ENCODE measurements at regions not wholly inside any gene's neighbourhood (a gene's known extent, or its start where the extent isn't known, plus 50 kb on each side); places are given as distances from the start of the nearest gene placed in this dataset.

GRCh38 chr13:97136418-97136817, 85.7 kb upstream of the MBNL2 start:
- no peak for FAIRE-seq
- no TSS peak for BruUV-seq (replicated peaks)
- Histone ChIP-seq H3K4me1 (ENCODE audit: insufficient read depth, low read length) (peaks cover 48% of the 10 kb centered on the region), H3K27me3 (ENCODE audit: control insufficient read depth in 1 of 2, insufficient read depth in 2 of 2, low read length in 2 of 2) (no peaks in the 10 kb centered on the region), H3K27ac (ENCODE audit: extremely low read length, insufficient read depth, low read length) (no peak overlapping the region), H3K9me3 (ENCODE audit: low read length) (no peaks in the 10 kb centered on the region), H3K36me3 (replicated peaks in 1 of 2; ENCODE audit: control insufficient read depth in 1 of 2, insufficient read depth in 2 of 2, low read length in 2 of 2) (no peaks in the 10 kb centered on the region), H4K20me1 (ENCODE audit: insufficient read depth, low read length) (no peaks in the 10 kb centered on the region), H3K4me2 (ENCODE audit: low read depth, low read length) (no peak overlapping the region), H3K79me2 (ENCODE audit: insufficient read depth, low read length) (no peaks in the 10 kb centered on the region), H3K9ac (ENCODE audit: insufficient read depth, low read depth, low read length) (no peak overlapping the region), H3K4me3 (replicated peaks in 1 of 3; ENCODE audit: insufficient read depth in 1 of 3, low read depth in 2 of 3, low read length in 3 of 3) (no peak overlapping the region), H2AFZ (ENCODE audit: low read length) (no peak overlapping the region)
- 63% methylated on average over 3 of the region's 3 CpGs for WGBS (ENCODE audit: low lambda C conversion rate)
- ATAC-seq: no peak
- intact Hi-C loops (cut with micrococcal nuclease; ENCODE audit: unreplicated experiment): no loop called here
- no peak for DNase-seq (ENCODE audit: low spot score)
- ChIA-PET POLR2A (no interaction called here), CTCF (ENCODE audit: low intra/inter-chr PET ratio, low total read pairs) (no interaction called here)
- in situ Hi-C loops (cut with HindIII; ENCODE audit: extremely low pct_ligation_motif_present, low pct_unique_long_range_greater_than_20kb): no loop called here
- TF ChIP-seq CHD2 (IDR thresholded peaks at IDR 0.05; ENCODE audit: low read depth, low read length) (no peak), PAWR (CRISPR knock-in tag; IDR thresholded peaks at IDR 0.05; ENCODE audit: borderline replicate concordance) (no peak), REL (CRISPR knock-in tag; conservative IDR thresholded peaks at IDR 0.05) (no peak)

GRCh38 chr13:97139691-97140090, 82.4 kb upstream of the MBNL2 start:
- Histone ChIP-seq H3K36me3 (replicated peaks in 1 of 2; ENCODE audit: control insufficient read depth in 1 of 2, insufficient read depth in 2 of 2, low read length in 2 of 2) (no peaks in the 10 kb centered on the region), H3K4me2 (ENCODE audit: low read depth, low read length) (no peak overlapping the region), H3K9ac (ENCODE audit: insufficient read depth, low read depth, low read length) (no peak overlapping the region), H3K27ac (ENCODE audit: extremely low read length, insufficient read depth, low read length) (no peak overlapping the region), H3K4me1 (ENCODE audit: insufficient read depth, low read length) (peaks cover 48% of the 10 kb centered on the region), H2AFZ (ENCODE audit: low read length) (no peak overlapping the region), H3K4me3 (replicated peaks in 1 of 3; ENCODE audit: insufficient read depth in 1 of 3, low read depth in 2 of 3, low read length in 3 of 3) (no peak overlapping the region), H4K20me1 (ENCODE audit: insufficient read depth, low read length) (no peaks in the 10 kb centered on the region), H3K9me3 (ENCODE audit: low read length) (no peaks in the 10 kb centered on the region), H3K79me2 (ENCODE audit: insufficient read depth, low read length) (no peaks in the 10 kb centered on the region), H3K27me3 (ENCODE audit: control insufficient read depth in 1 of 2, insufficient read depth in 2 of 2, low read length in 2 of 2) (no peaks in the 10 kb centered on the region)
- POLR2A ChIA-PET: no interaction called here
- BruUV-seq (replicated peaks): no TSS peak
- FAIRE-seq (no peak), ATAC-seq (no peak), DNase-seq (ENCODE audit: low spot score) (no peak)
- intact Hi-C loops (cut with micrococcal nuclease; ENCODE audit: unreplicated experiment): no loop called here
- CTCF ChIA-PET (ENCODE audit: low intra/inter-chr PET ratio, low total read pairs): no interaction called here
- in situ Hi-C loops (cut with HindIII; ENCODE audit: extremely low pct_ligation_motif_present, low pct_unique_long_range_greater_than_20kb): no loop called here
- WGBS (ENCODE audit: low lambda C conversion rate): 88% methylated on average over 1 of the region's 3 CpGs
- TF ChIP-seq HCFC1 (IDR thresholded peaks at IDR 0.05; ENCODE audit: low read depth, low read length) (no peak), ZNF337 (CRISPR knock-in tag; IDR thresholded peaks at IDR 0.05; ENCODE audit: borderline replicate concordance, low read depth) (no peak), RNF2 (conservative IDR thresholded peaks at IDR 0.05; ENCODE audit: low read depth) (no peak), GFI1 (CRISPR knock-in tag; IDR thresholded peaks at IDR 0.05; ENCODE audit: borderline replicate concordance) (no peak), AKAP8 (CRISPR knock-in tag; IDR thresholded peaks at IDR 0.05) (no peak), ZBTB44 (CRISPR knock-in tag; IDR thresholded peaks at IDR 0.05) (no peak), STAT6 (CRISPR knock-in tag; IDR thresholded peaks at IDR 0.05; ENCODE audit: borderline replicate concordance) (no peak), STAG1 (CRISPR knock-in tag; IDR thresholded peaks at IDR 0.05) (no peak), ZNF44 (CRISPR knock-in tag; IDR thresholded peaks at IDR 0.05) (no peak)
